Right lung (tissue), 2 donors: ENCODE measurements at regions not wholly inside any gene's neighbourhood (a gene's known extent, or its start where the extent isn't known, plus 50 kb on each side); places are given as distances from the start of the nearest gene placed in this dataset.
"Not testable (repeated sequence)": the region's sequence is repeated elsewhere in the genome, so short reads cannot be mapped to it uniquely, and the experiment has no call there.

Experiments
- DNase-seq, 2 donors: peaks; one replicate each; pipeline ENCODE4 v3.0.0-alpha.2; 2013

DNA sequence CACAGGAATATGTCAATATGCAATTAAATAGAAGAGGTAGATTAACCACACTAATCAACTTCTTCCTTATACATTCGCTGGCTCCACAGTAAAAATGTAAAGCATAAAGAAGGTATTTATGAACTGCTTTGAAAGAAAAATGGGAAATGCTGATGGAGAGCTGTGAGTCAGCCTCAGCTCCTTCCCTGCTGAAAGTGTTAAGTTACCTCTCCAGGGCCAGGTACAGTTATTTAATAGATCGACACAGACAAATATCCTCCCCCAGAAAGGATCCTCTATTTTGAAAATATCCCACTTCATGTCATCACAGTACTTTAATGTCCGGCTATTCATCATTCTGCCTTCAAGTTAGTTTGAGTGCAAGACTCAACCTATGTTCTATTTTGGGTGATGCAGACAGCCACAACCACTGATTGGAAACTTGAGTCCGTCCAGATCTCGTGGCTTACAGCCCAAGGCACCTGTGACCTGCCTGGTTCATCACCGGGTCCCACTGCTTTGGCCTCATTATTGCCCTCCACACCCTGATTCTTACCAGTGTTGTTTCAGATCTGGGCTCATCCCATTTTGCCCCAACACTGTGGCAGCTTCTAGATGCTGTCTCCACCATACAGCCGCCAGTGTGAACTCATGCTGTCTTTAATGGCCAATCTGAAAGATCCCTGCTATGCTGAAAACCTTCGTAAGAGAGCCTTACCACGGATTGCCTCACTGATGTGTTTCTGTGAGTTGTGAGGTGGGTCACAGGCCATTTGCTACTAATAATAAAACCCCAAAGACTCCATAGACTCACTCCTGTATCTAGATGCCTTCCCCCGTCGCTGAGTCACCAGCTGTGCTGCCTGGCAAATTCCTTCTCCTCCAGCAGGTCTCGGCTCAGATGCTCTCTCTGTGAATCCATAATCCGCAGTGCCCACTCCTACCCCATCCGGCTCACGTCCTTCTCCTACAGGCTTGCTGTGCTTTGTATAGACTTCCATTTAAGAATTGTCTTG, 56.2 kb upstream of the DDAH1 start:
- not testable (repeated sequence) for DNase-seq

- DNase-seq = not testable (repeated sequence)
These were observed 57.5 kb upstream of the DDAH1 start for GRCh38 chr1:85522458-85522857.

- DNase-seq = not testable (repeated sequence)
These were observed 57.5 kb upstream of the CCN1 start for GRCh38 chr1:85523061-85523460.

DNA sequence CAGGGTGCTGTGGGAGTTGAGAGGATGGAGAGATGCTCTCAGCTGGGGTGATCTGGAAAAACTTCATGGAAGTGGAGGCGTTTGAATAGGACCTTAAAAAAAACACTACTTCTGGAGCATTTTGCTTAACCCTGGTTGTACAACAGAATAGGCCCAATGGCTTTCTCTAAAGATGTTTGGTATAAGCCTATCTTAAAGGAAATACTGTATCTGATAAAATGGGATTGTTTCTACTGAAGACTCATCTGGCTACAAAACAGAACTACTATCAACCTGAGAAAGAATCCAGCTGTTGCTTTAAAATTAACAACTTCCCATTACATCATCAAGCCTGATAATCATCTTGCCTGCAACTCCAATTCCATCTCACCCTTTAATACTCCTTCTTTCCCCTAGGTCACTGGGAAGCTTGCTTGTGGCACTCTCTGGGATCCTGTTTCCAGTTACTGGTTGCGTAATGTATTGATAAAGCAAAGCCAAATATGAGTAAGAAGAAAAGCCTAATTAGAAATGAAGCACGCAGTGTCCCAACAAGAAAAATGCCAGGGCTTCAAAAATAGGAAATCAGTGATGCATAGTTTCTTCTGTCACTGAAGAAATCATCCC, 56.2 kb upstream of the CCN1 start:
- not testable (repeated sequence) for DNase-seq

DNA sequence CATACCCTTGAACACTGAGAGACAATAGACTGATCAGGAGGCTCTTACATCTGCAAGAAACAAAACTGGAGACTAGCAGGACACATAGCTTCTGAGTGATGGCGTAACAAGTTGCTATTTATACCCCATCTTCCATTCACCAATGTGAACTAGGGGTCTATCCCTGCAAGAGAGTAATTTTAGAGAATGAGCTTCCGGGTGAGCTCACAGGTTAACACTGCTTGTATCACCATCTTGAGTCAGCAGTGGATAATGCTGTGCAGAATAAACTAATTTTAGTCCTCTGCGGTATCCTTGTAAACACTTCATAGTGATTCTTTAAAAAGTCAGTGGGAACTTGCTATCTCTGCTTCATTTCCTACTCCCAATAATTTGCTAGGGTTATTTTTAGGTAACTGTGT, 55.0 kb upstream of the CCN1 start:
- not testable (repeated sequence) for DNase-seq

GRCh38 chr1:85526216-85526615, 54.3 kb upstream of the CCN1 start:
- DNase-seq = not testable (repeated sequence)

DNA sequence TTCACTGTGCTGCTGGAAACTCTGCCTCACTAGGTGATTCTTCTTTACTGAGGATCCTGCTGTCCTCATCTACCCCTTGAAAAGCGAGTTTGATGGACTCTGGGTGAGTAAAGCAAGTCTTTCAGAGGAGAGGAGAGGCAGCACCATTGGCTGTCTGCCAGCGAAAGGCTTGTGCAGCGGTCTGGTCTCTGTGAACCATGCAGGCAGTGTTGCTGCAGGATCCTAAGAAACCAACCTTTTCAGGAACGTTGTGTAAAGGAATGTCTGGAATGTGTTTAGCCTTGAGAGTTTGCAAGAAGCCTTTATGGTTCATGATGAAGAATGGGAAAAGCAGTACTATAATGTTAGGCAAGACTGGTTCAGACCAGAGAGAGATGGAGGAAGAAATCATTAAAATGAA, 53.4 kb upstream of the CCN1 start:
- peak; percentile 28 to 32 for DNase-seq
